ENCODE measurements at regions not wholly inside any gene's neighbourhood (a gene's known extent, or its start where the extent isn't known, plus 50 kb on each side); places are given as distances from the start of the nearest gene placed in this dataset.
"Not testable (repeated sequence)": the region's sequence is repeated elsewhere in the genome, so short reads cannot be mapped to it uniquely, and the experiment has no call there.

DNA sequence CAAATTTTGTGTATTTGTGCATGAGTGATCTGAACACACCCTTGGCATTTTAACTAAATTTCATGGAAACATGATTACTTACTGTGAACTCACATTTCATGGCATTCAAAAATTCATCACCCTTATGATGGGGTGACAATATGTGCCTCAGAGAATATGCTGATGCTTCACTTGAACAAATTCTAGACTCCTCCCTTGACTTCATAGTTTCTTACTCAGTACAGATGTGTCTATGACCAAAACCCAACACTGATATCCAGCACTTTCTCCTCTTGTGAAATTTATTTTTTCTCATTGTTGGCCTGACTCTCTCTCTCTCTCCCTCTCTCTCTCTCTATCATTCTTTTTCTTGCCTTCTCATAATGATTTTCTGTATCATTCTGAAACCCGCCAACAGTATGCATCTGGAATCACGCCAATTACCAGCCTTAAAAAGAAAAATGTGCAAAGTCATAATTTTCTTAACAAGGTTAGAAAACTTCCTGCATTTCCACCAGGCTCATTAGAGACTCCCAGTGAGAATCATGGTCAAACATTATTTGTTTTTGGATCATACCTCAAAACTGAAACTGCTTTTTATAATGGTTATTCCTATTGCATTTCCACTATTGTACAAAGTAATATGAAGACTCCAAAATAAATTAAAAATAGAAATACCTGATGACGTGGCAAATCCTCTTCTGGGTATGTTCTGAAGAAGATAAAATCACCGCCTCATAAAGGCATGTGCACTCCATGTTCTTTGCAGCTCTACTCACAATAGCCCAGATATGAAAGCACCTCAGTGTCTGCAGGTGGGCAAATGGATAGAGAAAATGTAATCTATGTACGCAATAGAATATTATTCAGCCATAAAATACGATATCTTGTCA lies 722.2 kb downstream of the TMEM121 start:
- DNase-seq (ENCODE audit: low read depth), result no peak

DNA sequence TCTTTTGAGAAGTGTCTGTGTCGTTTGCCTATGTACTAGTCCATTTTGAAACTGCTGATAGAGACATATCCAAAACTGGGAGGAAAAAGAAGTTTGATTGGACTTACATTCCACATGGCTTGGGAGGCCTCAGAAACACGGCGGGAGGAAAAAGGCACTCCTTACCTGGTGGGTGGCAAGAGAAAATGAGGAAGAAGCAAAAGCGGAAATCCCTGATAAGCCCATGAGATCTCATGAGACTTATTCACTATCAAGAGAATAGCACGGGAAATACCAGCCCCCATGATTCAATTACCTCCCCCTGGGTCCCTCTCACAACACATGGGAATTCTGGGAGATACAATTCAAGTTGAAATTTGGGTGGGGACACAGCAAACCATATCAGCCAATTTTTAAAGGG lies 727.6 kb downstream of the TMEM121 start:
- DNase-seq (ENCODE audit: low read depth), result not testable (repeated sequence)

DNA sequence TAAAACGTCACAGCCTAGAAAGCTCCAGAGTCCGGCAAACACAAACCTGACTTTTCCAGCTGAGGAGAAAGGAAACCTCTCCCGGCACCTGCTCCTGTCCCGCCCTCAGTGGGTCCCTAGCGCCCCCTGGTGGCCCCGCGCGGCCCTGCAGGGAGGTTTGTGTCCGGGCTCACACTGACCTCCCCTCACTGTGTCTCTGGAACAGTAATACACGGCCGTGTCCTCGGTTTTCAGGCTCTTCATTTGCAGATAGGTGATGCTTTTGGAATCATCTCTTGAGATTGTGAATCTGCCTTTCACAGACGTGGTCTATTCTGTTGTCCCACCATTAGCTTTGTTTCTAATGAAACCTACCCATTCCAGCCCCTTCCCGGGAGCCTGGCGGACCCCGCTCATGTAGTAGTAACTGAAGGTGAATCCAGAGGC lies 731.2 kb downstream of the TMEM121 start:
- not testable (repeated sequence) for DNase-seq (ENCODE audit: low read depth)

DNA sequence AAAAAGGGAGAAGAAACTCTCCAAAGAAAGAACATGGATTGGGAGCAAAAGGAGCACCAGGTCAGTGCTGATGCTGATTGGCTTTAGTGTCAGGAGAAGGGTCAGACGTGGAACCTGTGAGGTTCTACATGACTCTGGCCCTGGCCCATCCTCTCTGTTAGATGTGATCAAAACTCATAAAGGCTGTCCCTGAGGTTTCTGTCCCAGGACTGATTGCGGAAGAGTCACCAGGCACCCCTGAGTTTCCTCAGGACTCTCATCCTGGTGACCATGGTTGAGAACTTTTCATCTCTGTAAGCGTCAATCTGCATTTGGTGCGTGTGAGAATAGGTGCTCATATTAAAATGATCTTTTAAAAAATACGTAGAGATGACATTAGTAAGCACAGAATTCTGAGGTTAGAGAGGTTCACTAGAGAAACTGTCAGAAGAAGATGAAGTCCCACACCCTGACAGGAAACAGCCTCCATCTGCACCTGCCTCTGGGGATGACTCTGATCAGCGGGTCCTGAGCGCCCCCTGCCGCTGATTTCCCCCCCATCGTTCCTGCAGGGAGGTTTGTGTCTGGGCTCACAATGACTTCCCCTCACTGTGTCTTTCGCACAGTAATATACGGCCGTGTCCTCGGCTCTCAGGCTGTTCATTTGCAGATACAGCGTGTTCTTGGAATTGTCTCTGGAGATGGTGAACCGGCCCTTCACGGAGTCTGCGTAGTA lies 741.8 kb downstream of the TMEM121 start:
- DNase-seq (ENCODE audit: low read depth), result no peak

DNA sequence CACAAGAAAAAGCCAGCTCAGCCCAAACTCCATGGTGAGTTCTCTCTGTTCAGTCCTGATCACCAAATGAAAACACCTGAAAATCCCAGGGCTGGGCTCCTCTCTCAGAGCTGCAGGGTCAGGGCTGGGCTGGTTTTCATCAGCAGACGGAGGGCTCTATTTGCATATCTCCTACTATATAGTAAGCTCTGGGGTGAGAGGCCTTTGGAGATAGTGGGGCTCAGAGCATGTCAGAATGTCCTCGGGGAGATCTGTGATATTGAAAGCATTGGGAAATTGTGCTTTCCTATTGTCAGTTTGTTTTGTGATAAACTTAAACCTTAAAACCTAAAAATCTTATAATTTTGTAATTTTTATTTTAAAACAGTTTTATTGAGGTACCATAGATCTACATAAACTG lies 742.6 kb downstream of the TMEM121 start:
- no peak for DNase-seq (ENCODE audit: low read depth)

DNA sequence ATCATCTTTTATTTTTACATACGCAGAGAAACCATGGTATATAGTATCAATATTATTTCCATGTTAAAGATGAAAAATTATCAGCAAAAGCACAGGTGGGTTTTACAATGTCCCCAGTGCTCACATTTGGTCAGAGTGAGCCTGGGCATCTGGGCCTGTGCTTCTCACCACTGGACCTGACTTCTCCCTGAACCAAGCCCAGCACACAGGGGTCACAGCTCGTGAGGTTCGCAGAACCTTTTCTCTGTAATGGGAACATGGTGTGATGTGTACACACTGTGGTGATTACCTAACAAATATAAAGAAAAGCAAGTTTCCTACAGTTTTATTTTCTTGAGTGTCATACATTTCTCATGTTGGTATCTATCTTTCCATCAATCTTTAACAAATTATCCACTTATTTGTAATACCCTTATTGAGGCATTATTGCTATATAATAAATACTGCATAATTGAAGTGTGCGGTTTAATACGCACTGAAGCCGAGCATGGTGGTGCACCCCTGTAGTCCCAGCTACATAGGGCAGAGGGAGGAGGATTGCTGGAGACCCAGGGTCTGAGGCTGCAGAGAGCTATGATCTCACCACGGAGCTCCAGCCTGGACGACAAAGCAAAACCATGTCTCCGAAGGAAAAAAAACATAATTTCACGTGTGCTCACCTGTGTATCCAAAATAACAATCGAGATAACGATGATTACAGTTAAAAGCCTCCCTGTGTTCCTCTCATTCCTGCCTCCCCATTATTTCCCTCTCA lies 743.2 kb downstream of the TMEM121 start:
- no peak for DNase-seq (ENCODE audit: low read depth)

DNA sequence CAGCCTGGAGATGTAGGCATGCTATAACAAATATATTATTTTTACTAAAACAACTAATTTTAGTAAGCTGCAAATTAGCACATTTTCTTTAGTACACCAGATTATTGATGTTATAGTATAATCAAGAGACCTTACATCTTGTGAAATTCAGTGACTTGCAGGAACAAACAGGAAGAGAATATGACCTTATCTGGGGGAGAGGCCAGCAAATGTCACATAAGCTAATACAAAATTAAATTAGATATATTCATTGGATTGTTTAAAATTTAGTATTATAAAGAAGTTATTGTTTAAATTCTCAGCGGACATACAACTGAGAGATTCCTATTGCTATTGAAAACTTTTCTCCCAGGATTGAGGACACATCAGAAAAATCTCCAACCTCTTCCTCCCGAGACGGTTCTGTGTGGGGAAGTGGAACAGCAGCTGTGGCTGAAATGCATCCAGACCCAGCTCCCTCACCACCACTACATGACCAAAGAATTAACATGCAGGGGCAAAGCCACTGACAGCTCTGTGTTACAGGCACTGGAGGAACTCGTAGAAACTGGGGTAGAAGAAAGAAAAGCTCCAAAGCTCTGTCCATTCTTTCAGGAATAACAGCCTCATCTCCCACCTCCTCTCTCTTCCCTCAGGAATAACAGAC lies 744.2 kb downstream of the TMEM121 start:
- DNase-seq (ENCODE audit: low read depth), result not testable (repeated sequence)

DNA sequence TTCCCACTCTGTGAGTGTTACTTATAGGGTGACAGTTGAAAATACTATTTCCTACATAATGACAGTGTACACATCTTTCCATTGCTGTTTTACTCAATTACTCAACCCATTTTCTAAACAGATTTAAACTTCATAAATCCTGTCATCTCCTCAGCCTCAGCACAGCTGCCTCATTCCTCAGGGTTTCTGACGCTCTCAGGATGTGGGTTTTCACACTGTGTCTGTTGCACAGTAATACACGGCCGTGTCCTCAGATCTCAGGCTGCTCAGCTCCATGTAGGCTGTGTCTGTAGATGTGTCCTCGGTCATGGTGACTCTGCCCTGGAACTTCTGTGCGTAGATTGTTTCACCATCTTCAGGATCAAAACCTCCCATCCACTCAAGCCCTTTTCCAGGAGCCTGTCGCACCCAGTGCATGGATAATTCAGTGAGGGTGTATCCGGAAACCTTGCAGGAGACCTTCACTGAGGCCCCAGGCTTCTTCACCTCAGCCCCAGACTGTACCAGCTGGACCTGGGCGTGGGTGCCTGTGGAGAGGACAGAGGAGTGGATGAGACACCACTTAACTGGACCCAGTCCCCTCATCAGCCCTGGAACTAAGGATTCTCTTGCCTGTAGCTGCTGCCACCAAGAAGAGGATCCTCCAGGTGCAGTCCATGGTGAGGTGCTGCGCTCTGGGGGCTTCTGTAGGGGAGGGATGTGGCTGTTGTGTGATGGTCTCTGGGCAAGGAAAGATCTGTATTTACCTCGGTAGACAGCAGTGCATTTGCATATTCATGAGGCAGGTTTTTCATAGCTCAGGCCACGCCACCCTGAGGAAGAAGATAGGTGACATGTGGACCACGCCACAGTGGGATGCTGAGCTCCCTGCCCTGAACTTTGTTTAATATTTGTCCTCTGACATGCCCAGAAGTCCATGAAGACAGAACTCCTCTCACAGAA lies 750.2 kb downstream of the TMEM121 start:
- no peak for DNase-seq (ENCODE audit: low read depth)

DNA sequence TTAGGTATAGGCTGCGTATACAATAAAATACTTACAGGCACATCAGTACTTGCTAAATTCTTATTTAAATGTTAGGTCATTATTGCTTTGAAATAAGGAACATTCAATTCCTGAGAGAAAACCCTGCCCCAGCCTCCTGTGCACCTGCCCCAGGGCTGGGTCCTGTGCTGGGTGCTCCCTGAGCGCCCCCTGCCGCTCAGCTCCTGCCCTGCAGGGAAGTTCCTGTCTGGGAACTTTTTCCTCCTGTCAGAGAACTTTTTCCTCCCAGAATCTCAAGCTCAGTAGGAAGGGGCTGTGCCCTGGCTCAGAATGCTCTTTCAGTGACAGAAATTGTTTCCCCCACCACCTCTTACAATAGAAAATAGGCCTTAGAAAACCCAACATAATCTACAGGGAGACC lies 751.1 kb downstream of the TMEM121 start:
- DNase-seq (ENCODE audit: low read depth), result no peak

DNA sequence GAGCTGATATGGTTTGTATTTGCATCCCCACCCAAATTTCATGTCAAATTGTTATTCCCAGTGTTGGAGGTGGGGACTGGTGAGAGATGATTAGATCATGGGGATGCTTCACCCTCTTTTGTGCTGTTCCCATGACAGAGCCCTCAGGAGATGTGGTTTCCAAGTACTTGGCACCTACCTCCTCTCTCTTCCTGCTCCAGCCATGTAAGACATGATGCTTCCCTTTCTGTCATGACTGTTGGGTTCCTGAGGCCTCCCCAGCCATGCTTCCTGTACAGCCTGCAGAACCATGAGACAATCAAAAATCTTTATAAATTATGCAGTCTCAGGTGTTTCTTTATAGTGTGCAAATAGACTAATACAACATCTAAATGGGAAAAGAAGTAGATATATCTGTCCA lies 754.5 kb downstream of the TMEM121 start:
- no peak for DNase-seq (ENCODE audit: low read depth)

DNA sequence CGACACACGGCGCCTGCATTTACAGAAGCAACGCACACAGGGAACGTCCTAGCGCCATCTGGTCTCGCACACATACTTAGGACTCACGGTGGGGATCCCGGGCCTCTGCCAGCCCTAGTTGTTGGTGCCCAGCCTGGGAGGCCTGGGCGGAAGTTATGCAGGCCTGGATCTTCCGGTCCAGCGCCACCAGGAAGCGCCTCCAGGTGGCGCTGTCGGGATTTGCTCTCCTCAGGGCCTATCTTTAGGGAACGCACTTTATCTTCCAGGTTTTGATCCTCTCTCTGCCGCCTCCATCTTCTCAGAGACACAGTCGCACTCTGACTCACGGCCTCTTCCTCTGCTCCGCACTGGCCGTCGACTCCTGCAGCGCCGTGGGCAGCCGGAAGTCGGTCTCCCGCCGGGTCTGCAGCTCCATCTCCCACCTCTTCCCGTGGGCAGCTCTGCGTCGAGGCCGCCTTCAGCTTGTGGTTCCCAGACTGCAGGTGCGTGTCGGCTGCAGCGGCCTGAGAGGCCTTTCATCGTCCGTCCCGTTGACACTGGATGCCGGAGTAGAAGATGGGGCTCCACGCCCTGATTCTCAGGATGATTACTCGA lies 760.4 kb downstream of the TMEM121 start:
- no peak for DNase-seq (ENCODE audit: low read depth)

DNA sequence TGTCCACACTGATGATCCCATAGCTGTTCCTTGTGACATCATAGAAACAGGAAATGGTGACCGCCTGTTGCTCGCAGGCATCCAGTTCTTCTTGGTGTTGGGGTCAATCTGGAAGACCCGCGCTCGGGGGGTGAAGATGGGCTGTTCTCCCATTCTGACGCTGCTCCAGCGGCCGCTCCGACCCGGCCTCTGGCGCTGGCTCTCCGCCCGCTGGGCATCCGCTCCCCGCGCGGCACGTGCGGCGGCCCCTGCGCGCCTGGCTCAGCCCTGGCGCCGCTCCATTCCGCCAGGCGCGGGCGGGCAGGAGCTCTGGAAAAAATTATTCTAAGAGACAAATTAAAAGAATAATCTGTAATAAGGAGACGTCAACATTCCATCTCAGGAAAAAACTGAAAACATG lies 761.1 kb downstream of the TMEM121 start:
- no peak for DNase-seq (ENCODE audit: low read depth)

DNA sequence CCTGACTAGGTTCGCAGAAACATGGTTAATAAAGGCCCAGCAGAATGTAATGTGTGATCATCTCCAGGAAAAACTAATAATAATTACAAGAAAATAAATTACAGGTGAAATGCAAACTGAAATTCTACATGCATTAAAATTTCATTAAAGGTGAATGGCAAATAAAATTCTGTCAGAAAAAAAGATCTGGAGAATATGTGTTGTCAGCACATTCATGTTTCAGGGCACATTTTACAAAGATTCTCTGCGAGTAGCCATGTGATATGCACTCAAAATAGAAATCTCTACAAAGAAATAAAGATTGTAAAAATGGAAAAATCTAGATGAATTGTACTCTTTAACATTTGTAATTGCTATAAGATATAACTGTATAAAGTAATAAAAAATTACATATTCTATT lies 765.2 kb downstream of the TMEM121 start:
- no peak for DNase-seq (ENCODE audit: low read depth)

DNA sequence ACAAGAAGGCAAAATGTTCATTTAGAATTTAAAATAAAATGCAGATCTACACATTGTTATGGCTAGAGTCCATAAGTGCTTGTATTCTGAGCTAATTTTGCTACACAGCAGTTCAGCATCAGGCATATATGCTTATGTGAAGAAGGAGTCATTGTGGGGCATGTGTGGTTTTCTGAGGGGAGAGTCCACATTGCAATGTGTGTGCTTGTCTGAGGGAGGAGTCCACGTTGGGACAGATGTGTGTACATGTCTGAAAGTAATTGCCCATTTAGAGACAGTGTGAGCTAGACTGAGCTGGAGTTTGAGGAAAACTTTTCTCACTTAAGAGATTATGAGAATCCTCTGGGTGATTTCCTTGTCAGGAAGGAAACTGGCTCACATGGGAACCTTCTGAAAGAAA lies 767.9 kb downstream of the TMEM121 start:
- no peak for DNase-seq (ENCODE audit: low read depth)

DNA sequence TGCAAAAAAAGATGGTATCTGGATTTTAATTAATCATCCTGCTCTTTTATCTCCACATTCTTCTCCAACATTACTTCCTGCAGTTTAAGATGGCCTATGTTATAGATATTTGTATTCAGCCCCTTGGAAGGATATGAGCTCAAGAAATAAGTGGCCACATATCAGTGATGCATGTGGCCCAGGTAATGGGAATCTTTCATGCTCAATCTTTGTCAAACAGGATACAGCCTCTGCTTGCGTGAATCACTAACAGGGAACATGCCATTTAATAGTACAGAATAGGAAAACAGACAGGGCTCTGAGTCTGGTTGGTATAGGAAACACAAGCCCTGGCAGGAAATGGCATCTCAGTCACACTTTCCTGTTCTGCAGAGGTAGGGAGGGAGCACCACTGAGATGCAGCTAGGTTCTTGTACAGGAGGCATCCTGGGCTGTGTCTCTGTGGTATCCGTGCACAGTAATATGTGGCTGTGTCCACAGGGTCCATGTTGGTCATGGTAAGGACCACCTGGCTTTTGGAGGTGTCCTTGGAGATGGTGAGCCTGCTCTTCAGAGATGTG lies 774.6 kb downstream of the TMEM121 start:
- DNase-seq (ENCODE audit: low read depth), result not testable (repeated sequence)

DNA sequence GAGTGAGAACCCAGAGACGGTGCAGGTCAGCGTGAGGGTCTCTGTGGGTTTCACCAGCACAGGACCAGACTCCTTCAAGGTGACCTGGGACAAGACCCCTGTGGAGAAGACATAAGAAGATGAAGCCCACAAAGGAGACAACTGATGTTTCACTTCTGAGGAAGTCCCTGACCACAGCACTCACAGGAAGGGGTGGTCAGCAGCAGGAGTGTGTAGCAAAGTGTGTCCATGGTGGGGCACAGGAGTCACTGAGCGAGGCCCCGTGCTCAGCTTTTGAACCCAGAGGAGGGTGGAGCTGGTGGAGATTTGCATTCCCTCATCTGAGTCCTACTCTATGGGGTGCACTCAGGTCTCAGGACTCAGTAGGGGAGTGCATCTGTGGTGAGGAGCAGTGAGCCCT lies 775.2 kb downstream of the TMEM121 start:
- not testable (repeated sequence) for DNase-seq (ENCODE audit: low read depth)

DNA sequence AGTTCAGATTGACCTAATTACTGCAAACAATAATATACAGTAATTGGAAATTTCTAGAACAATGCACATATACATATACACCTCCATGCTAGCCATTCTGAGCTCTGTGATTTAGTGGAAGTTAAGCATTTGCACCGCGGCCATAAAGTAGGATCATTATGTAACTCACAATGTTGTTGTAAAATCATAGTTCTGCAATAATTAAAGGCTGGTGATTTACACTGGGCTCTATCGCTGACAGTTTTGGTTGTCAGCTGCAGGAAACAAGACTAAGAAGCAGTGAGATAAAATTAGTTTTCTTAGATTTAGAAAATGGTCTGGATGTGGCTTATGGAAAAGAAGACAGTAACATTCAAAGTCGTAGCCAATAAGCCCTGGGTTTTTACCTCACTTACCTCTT lies 776.3 kb downstream of the TMEM121 start:
- DNase-seq (ENCODE audit: low read depth), result no peak

DNA sequence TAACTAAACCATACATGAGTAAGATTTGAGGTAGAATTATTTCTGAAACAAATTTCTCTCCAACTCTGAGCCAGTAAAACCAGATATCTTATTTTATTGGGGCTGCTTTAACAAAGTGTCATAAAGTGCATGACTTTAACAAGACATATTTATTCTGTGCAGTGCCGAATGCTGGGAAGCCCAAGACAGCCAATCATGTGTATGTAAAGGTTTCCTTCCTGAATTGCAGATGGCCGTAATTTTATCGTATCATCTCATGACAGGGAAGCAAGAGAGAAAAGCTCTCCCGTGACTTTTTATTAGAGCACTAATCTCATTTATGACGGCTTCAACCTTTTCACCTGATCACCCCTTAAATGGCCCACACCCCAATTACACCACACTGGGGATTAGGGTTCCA lies 777.9 kb downstream of the TMEM121 start:
- DNase-seq (ENCODE audit: low read depth), result no peak

DNA sequence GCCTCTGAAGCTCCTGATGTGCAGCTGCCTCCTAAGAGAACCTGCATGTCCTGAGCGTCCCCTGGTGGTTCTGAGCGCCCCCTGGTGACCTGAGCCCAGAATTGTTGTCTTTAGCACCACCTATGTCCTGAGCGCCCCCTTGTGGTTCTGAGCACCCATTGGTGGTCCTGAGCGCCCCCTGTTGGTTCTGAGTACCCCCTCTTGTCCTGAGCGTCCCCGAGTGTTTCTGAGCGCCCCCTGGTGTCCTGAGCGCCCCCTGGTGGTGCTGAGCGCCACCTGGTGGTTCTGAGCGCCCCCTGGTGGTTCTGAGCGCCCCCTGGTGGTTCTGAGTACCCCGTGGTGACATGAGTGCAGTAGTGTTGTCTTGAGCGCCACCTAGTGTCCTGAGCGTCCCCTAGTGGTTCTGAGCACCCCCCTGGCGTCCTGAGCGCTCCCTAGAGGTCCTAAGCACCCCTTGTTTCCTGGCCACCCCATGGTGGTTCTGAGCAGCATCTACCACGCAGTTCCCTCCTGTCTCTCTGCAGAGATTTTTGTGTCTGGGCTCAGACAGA lies 782.5 kb downstream of the TMEM121 start:
- peak; percentile 5 for DNase-seq (ENCODE audit: low read depth)

DNA sequence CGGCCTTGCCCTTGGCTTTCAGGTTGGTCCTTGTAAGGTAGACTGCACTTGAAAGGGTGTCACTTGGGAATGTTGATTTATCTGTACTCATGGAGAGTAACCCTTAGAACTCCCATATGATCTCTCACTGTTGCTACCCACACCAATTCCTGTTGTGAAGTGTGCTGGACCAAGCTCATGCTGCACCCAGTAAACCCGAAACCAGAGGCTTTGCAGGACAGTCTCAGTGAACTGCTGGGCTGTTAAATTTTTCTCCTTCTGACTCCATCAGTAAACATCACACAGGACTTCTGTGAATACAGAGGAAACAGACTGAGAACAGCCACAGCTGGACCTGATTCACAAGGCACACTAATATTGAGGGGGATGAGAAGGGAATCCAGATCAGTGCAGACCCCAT lies 783.0 kb downstream of the TMEM121 start:
- DNase-seq (ENCODE audit: low read depth), result no peak
